CD4-positive, alpha-beta T cell (primary cell): ENCODE measurements at regions not wholly inside any gene's neighbourhood (a gene's known extent, or its start where the extent isn't known, plus 50 kb on each side); places are given as distances from the start of the nearest gene placed in this dataset.

Source experiments
- ATAC-seq: fragments of 200-7000 bp; cut with Tn5 transposase; one replicate; pipeline ENCODE4 v1.10.0; 2022; ENCODE audit warnings: mild to moderate bottlenecking; ENCODE audit not compliant: poor library complexity
- CTCF ChIA-PET: fragments of 350-600 bp; sonication (Branson Sonifier 250); formaldehyde crosslinking; loops from one replicate; lab custom pipeline; 2021; ENCODE audit warnings: antibody characterized with exemption, inconsistent platforms; lab: Charles Lee
- POLR2A ChIA-PET: fragments of 350-600 bp; sonication (Branson Sonifier 250); formaldehyde crosslinking; loops from one replicate; lab custom pipeline; 2021; ENCODE audit warnings: antibody characterized with exemption, inconsistent platforms; lab: Charles Lee
- DNase-seq, 14 experiments: peaks; one replicate each; pipeline ENCODE4 v3.0.0-alpha.2; 2013 to 2020; ENCODE audit warnings: mixed read lengths in 2 of 14
- H3K27ac ChIP-seq, 2 donors: one replicate each; pipeline versions ENCODE4 v1.5.1 to v1.7.0; 2013; ENCODE audit warnings: low read length in 2 of 2, low read depth in 1 of 2, mild to moderate bottlenecking in 1 of 2
- H3K27me3 ChIP-seq, 2 experiments: 1 replicate in 1 of 2; 2 replicates in 1 of 2; pipeline versions ENCODE4 v1.6.1 to v1.7.0; 2013; ENCODE audit warnings: low read length in 2 of 2, control low read depth in 1 of 2, mild to moderate bottlenecking in 1 of 2, moderate library complexity in 1 of 2; ENCODE audit not compliant: insufficient read depth in 2 of 2, control insufficient read depth in 1 of 2
- H3K36me3 ChIP-seq: one replicate; pipeline ENCODE4 v1.6.1; 2013; ENCODE audit warnings: low read length, control low read depth; ENCODE audit not compliant: insufficient read depth
- H3K4me1 ChIP-seq: one replicate; pipeline ENCODE4 v1.6.1; 2013; ENCODE audit warnings: low read length, control low read depth; ENCODE audit not compliant: insufficient read depth
- H3K4me3 ChIP-seq: one replicate; pipeline ENCODE4 v1.5.1; 2013; ENCODE audit warnings: mild to moderate bottlenecking, low read length, moderate library complexity
- H3K9me3 ChIP-seq, 2 experiments: 1 replicate in 1 of 2; 2 replicates in 1 of 2; pipeline versions ENCODE4 v1.6.1 to v1.7.0; 2013; ENCODE audit warnings: low read length in 2 of 2, mild to moderate bottlenecking in 2 of 2, control low read depth in 1 of 2, moderate library complexity in 1 of 2; ENCODE audit not compliant: control insufficient read depth in 1 of 2, insufficient read depth in 1 of 2
- H3K27ac Mint-ChIP-seq: one replicate; pipeline ENCODE4 v1.8.0; 2020; ENCODE audit warnings: mixed read lengths
- H3K27me3 Mint-ChIP-seq: one replicate; pipeline ENCODE4 v1.8.0; 2021; ENCODE audit warnings: mixed read lengths
- H3K36me3 Mint-ChIP-seq: one replicate; pipeline ENCODE4 v1.8.0; 2021; ENCODE audit warnings: low read depth, mixed read lengths
- H3K4me1 Mint-ChIP-seq: one replicate; pipeline ENCODE4 v1.8.0; 2021; ENCODE audit warnings: low read depth, mixed read lengths
- H3K4me3 Mint-ChIP-seq: one replicate; pipeline ENCODE4 v1.8.0; 2020; ENCODE audit warnings: mild to moderate bottlenecking, mixed read lengths
- H3K9me3 Mint-ChIP-seq: one replicate; pipeline ENCODE4 v1.8.0; 2020; ENCODE audit warnings: mixed read lengths
- intact Hi-C, 2 experiments: fragments of 100-400 bp; cut with DNase I in 1 of 2; cut with micrococcal nuclease in 1 of 2; formaldehyde crosslinking; loops; one replicate each; pipeline versions ENCODE4 v1.15.1 to v1.9.0; 2023 to 2025; cut with DNase I, micrococcal nuclease
- TF ChIP-seq, protein P1 (sequence below): fragments of 200-600 bp; IDR thresholded peaks from one replicate; pipeline ENCODE4 v1.8.0; 2022; ENCODE audit warnings: antibody characterized with exemption, mild to moderate bottlenecking

- ATAC-seq (no peak), DNase-seq (no peak)
- H3K9me3 ChIP-seq, result no peaks in the 10 kb centered on the region
- Mint-ChIP-seq H3K27me3 (no peaks in the 10 kb centered on the region), H3K4me1 (no peaks in the 10 kb centered on the region), H3K9me3 (no peaks in the 10 kb centered on the region), H3K36me3 (no peaks in the 10 kb centered on the region), H3K27ac (no peak overlapping the region), H3K4me3 (no peak overlapping the region)
- no peaks in the 10 kb centered on the region for H3K36me3 ChIP-seq
- no peak overlapping the region for H3K27ac ChIP-seq
- no peaks in the 10 kb centered on the region for H3K4me1 ChIP-seq
- CTCF ChIA-PET, result no interaction called here
- POLR2A ChIA-PET, result no interaction called here
- no peak overlapping the region for H3K4me3 ChIP-seq
- intact Hi-C loops, result no loop called here
- no peaks in the 10 kb centered on the region for H3K27me3 ChIP-seq
- TF ChIP-seq, protein P1, sequence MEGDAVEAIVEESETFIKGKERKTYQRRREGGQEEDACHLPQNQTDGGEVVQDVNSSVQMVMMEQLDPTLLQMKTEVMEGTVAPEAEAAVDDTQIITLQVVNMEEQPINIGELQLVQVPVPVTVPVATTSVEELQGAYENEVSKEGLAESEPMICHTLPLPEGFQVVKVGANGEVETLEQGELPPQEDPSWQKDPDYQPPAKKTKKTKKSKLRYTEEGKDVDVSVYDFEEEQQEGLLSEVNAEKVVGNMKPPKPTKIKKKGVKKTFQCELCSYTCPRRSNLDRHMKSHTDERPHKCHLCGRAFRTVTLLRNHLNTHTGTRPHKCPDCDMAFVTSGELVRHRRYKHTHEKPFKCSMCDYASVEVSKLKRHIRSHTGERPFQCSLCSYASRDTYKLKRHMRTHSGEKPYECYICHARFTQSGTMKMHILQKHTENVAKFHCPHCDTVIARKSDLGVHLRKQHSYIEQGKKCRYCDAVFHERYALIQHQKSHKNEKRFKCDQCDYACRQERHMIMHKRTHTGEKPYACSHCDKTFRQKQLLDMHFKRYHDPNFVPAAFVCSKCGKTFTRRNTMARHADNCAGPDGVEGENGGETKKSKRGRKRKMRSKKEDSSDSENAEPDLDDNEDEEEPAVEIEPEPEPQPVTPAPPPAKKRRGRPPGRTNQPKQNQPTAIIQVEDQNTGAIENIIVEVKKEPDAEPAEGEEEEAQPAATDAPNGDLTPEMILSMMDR, result no peak
These were observed 167.1 kb upstream of the SOX5 start for GRCh38 chr12:24116548-24116947.

- H3K27me3 Mint-ChIP-seq, result no peaks in the 10 kb centered on the region
- TF ChIP-seq, protein P1, result no peak
- H3K27ac Mint-ChIP-seq, result no peak overlapping the region
- no peaks in the 10 kb centered on the region for H3K9me3 ChIP-seq
- H3K36me3 Mint-ChIP-seq, result no peaks in the 10 kb centered on the region
- no peak overlapping the region for H3K4me3 Mint-ChIP-seq
- no peaks in the 10 kb centered on the region for H3K9me3 Mint-ChIP-seq
- POLR2A ChIA-PET, result no interaction called here
- DNase-seq (no peak), ATAC-seq (no peak)
- intact Hi-C loops, result no loop called here
- H3K4me1 Mint-ChIP-seq, result no peaks in the 10 kb centered on the region
- H3K27ac ChIP-seq, result no peak overlapping the region
- CTCF ChIA-PET, result no interaction called here
- H3K4me3 ChIP-seq, result no peak overlapping the region
- H3K27me3 ChIP-seq, result no peaks in the 10 kb centered on the region
- no peaks in the 10 kb centered on the region for H3K4me1 ChIP-seq
- no peaks in the 10 kb centered on the region for H3K36me3 ChIP-seq
These were observed 164.2 kb upstream of the SOX5 start for GRCh38 chr12:24113701-24114100.

GRCh38 chr12:24111616-24112015, 162.1 kb upstream of the SOX5 start:
- intact Hi-C loops, result no loop called here
- H3K4me3 ChIP-seq, result no peak overlapping the region
- no peak overlapping the region for H3K27ac ChIP-seq
- no peaks in the 10 kb centered on the region for H3K27me3 ChIP-seq
- TF ChIP-seq, protein P1, result no peak
- H3K36me3 ChIP-seq, result no peaks in the 10 kb centered on the region
- no peak for DNase-seq
- H3K4me1 ChIP-seq, result no peaks in the 10 kb centered on the region
- Mint-ChIP-seq H3K27ac (no peak overlapping the region), H3K4me1 (no peaks in the 10 kb centered on the region), H3K9me3 (no peaks in the 10 kb centered on the region), H3K36me3 (no peaks in the 10 kb centered on the region), H3K27me3 (no peaks in the 10 kb centered on the region), H3K4me3 (no peak overlapping the region)
- ATAC-seq, result no peak
- ChIA-PET POLR2A (no interaction called here), CTCF (no interaction called here)
- H3K9me3 ChIP-seq, result no peaks in the 10 kb centered on the region
